HepG2 (cell line): ENCODE measurements at regions not wholly inside any gene's neighbourhood (a gene's known extent, or its start where the extent isn't known, plus 50 kb on each side); places are given as distances from the start of the nearest gene placed in this dataset.

Experiments used
- ATAC-seq: fragments of 200-7000 bp; cut with Tn5 transposase; 3 replicates; pipeline ENCODE4 v1.9.1; 2020; ENCODE audit warnings: mild to moderate bottlenecking, moderate library complexity
- BruUV-seq: library from RNA; stranded (reverse); fragments of 400-500 nt; replicated peaks from 2 replicates; lab custom pipeline; 2021; lab: Mats Ljungman, UMichigan
- CTCF ChIA-PET: fragments of 300-600 bp; formaldehyde crosslinking; extraction: SDS; loops from one replicate; lab custom pipeline; 2021; ENCODE audit warnings: low total read pairs, inconsistent platforms, low intra/inter-chr PET ratio; lab: Yijun Ruan, JAX
- POLR2A ChIA-PET: fragments of 350-600 bp; sonication (Branson Sonifier 250); formaldehyde crosslinking; loops from one replicate; lab custom pipeline; 2020; ENCODE audit warnings: antibody characterized with exemption, inconsistent platforms; lab: Yijun Ruan, JAX
- DNase-seq: peaks from one replicate; pipeline ENCODE4 v3.0.0-alpha.2; 2015; ENCODE audit warnings: low spot score
- FAIRE-seq: peaks from 3 replicates; lab custom pipeline; 2011; peaks lifted over from hg19 to GRCh38; lab: Jason Lieb, UNC
- H2AFZ ChIP-seq: one replicate; pipeline ENCODE4 v1.6.1; 2011; ENCODE audit warnings: low read length, inconsistent platforms
- H3K27ac ChIP-seq: fragments of 300-600 bp; 3 replicates; pipeline ENCODE4 v1.8.0; 2011; ENCODE audit warnings: mixed run types, mild to moderate bottlenecking, mixed read lengths, low read length, inconsistent platforms; ENCODE audit not compliant: insufficient read depth; ENCODE audit errors: extremely low read length
- H3K27me3 ChIP-seq, 2 experiments: fragments of 200-600 bp in 1 of 2; 2 replicates in 1 of 2; 3 replicates in 1 of 2; pipeline versions ENCODE4 v1.6.0 to v1.8.0; 2011; ENCODE audit warnings: low read length in 2 of 2, mild to moderate bottlenecking in 2 of 2, moderate library complexity in 2 of 2, inconsistent platforms in 1 of 2; ENCODE audit not compliant: insufficient read depth in 2 of 2, control insufficient read depth in 1 of 2
- H3K36me3 ChIP-seq, 2 experiments: fragments of 200-600 bp in 1 of 2; replicated peaks in 1 of 2; 2 replicates in 1 of 2; 3 replicates in 1 of 2; pipeline versions ENCODE4 v1.5.1 to v1.8.0; 2011; ENCODE audit warnings: low read length in 2 of 2, inconsistent platforms in 1 of 2; ENCODE audit not compliant: insufficient read depth in 2 of 2, control insufficient read depth in 1 of 2
- H3K4me1 ChIP-seq: 2 replicates; pipeline ENCODE4 v1.5.1; 2012; ENCODE audit warnings: low read length, inconsistent platforms; ENCODE audit not compliant: insufficient read depth
- H3K4me2 ChIP-seq: 2 replicates; pipeline ENCODE4 v1.6.0; 2011; ENCODE audit warnings: low read depth, low read length, inconsistent platforms
- H3K4me3 ChIP-seq, 3 experiments: fragments of 200-600 bp in 1 of 3; sonication (generic), shearing (Covaris generic) in 1 of 3; replicated peaks in 1 of 3; 2 replicates each; pipeline ENCODE4 v1.5.1; 2011 to 2016; ENCODE audit warnings: low read length in 3 of 3, inconsistent platforms in 2 of 3, low read depth in 2 of 3, mild to moderate bottlenecking in 2 of 3, control low read depth in 1 of 3, mixed read lengths in 1 of 3; ENCODE audit not compliant: insufficient read depth in 1 of 3
- H3K79me2 ChIP-seq: one replicate; pipeline ENCODE4 v1.6.1; 2011; ENCODE audit warnings: low read length, inconsistent platforms; ENCODE audit not compliant: insufficient read depth
- H3K9ac ChIP-seq: 2 replicates; pipeline ENCODE4 v1.6.0; 2011; ENCODE audit warnings: mild to moderate bottlenecking, low read depth, low read length, inconsistent platforms; ENCODE audit not compliant: insufficient read depth
- H3K9me3 ChIP-seq: 2 replicates; pipeline ENCODE4 v1.5.1; 2012; ENCODE audit warnings: mild to moderate bottlenecking, low read length
- H4K20me1 ChIP-seq: 2 replicates; pipeline ENCODE4 v1.6.0; 2011; ENCODE audit warnings: inconsistent platforms, mild to moderate bottlenecking, low read length, moderate library complexity; ENCODE audit not compliant: insufficient read depth
- PAX8 ChIP-seq: sonication (generic); formaldehyde crosslinking; IDR thresholded peaks from 2 replicates; pipeline ENCODE4 v1.8.0; 2022; ENCODE audit warnings: mild to moderate bottlenecking, missing genetic modification reagents, borderline replicate concordance
- SNAPC2 ChIP-seq: sonication (generic); formaldehyde crosslinking; IDR thresholded peaks from 2 replicates; pipeline ENCODE4 v1.8.1; 2022; ENCODE audit warnings: mild to moderate bottlenecking, missing genetic modification reagents
- TBX3 ChIP-seq: fragments of 450-650 bp; IDR thresholded peaks from 2 replicates; pipeline ENCODE4 v1.6.1; 2017; ENCODE audit warnings: antibody characterized with exemption, mild to moderate bottlenecking, inconsistent platforms, borderline replicate concordance
- TEAD3 ChIP-seq: optimal IDR thresholded peaks from 2 replicates; pipeline ENCODE3; 2016; ENCODE audit warnings: borderline replicate concordance
- ZBTB49 ChIP-seq: sonication (generic); formaldehyde crosslinking; IDR thresholded peaks from 2 replicates; pipeline ENCODE4 v1.4.0; 2020; ENCODE audit warnings: missing genetic modification reagents, borderline replicate concordance
- ZNF432 ChIP-seq: sonication (generic); formaldehyde crosslinking; IDR thresholded peaks from 2 replicates; pipeline ENCODE4 v1.5.0; 2020; ENCODE audit warnings: missing genetic modification reagents, mild to moderate bottlenecking, borderline replicate concordance
- ZNF749 ChIP-seq: sonication (generic); formaldehyde crosslinking; IDR thresholded peaks from 2 replicates; pipeline ENCODE4 v1.8.0; 2022; ENCODE audit warnings: mild to moderate bottlenecking, missing genetic modification reagents, moderate library complexity, borderline replicate concordance
- WGBS: methylation state at CpG from one replicate; pipeline ENCODE4 v1.1.6; 2017; ENCODE audit warnings: low lambda C conversion rate; 5-methylcytosine and 5-hydroxymethylcytosine counted together
- in situ Hi-C: cut with HindIII; loops from 2 replicates; pipeline ENCODE4 v1.10.0; 2017; ENCODE audit warnings: low pct_unique_long_range_greater_than_20kb; ENCODE audit not compliant: extremely low pct_ligation_motif_present
- intact Hi-C: fragments of 100-400 bp; cut with micrococcal nuclease; formaldehyde crosslinking; loops from one replicate; pipeline ENCODE4 v1.10.0; 2022; ENCODE audit not compliant: unreplicated experiment
- TF ChIP-seq, protein P1 (sequence below): sonication (generic); formaldehyde crosslinking; IDR thresholded peaks from 2 replicates; pipeline ENCODE4 v1.4.0; 2020; ENCODE audit warnings: low read depth, mild to moderate bottlenecking, missing genetic modification reagents
- TF ChIP-seq, protein P2 (sequence below): sonication (generic); formaldehyde crosslinking; IDR thresholded peaks from 2 replicates; pipeline ENCODE4 v1.8.0; 2022; ENCODE audit warnings: missing genetic modification reagents, low read depth, mild to moderate bottlenecking, borderline replicate concordance

DNA sequence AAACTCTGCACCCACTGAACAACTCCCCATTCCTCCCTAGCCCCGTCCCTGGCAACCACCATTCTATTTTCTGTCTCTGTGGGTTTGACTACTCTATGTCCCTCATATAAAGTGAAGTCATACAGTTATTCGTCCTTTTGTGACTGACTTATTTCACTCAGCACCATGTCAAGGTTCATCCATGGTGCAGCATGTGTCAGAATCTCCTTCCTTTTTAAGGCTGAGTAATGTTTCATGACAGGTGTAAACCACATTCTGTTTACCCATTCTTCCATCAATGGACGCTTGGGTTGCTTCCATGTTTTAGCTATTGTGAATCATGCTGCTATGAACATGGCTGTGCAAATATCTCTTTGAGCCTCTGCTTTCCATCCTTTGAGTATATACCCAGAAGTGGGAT, 192.3 kb upstream of the NSMCE3 start (continued):
- TF ChIP-seq TBX3: no peak
- no peak for TF ChIP-seq SNAPC2
- TF ChIP-seq, protein P1, sequence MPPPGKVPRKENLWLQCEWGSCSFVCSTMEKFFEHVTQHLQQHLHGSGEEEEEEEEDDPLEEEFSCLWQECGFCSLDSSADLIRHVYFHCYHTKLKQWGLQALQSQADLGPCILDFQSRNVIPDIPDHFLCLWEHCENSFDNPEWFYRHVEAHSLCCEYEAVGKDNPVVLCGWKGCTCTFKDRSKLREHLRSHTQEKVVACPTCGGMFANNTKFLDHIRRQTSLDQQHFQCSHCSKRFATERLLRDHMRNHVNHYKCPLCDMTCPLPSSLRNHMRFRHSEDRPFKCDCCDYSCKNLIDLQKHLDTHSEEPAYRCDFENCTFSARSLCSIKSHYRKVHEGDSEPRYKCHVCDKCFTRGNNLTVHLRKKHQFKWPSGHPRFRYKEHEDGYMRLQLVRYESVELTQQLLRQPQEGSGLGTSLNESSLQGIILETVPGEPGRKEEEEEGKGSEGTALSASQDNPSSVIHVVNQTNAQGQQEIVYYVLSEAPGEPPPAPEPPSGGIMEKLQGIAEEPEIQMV: no peak
- TF ChIP-seq PAX8 (CRISPR knock-in tag): no peak
- TF ChIP-seq, all 625 proteins: peak for 0

DNA sequence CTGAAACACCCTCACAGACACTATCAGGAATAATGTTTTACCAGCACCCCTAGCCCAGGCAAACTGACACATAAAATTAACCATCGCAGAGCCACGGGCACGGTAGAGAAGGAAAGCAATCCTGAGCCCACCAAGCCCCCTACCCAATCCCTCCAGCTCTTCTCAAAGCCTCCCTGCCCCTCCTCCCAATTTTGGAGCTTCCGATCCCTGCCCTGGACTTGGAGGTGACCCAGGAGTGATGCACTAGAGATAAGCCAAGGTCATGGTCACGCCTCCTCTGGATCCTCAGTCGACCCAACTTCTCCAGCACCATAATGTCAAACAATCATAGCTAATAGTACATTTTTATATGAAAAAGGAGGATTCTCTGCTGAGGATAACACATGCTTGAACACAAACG, 188.7 kb upstream of the NSMCE3 start:
- Histone ChIP-seq H3K4me2 (no peak overlapping the region), H2AFZ (no peak overlapping the region), H3K4me3 (no peak overlapping the region), H3K79me2 (no peaks in the 10 kb centered on the region), H4K20me1 (no peaks in the 10 kb centered on the region), H3K27me3 (peaks cover 0 to 5% of the 10 kb centered on the region in 2 experiments; a peak in 3 of 5 replicates), H3K4me1 (no peaks in the 10 kb centered on the region), H3K27ac (no peak overlapping the region), H3K9me3 (no peaks in the 10 kb centered on the region), H3K9ac (no peak overlapping the region), H3K36me3 (no peaks in the 10 kb centered on the region)
- no peak for TF ChIP-seq TEAD3 (CRISPR knock-in tag)
- BruUV-seq: no TSS peak
- ChIA-PET CTCF (no interaction called here), POLR2A (no interaction called here)
- WGBS: 1% methylated on average over 7 of the region's 7 CpGs
- ATAC-seq (no peak), DNase-seq (no peak), FAIRE-seq (no peak)
- in situ Hi-C loops (no loop called here), intact Hi-C loops (no loop called here)

GRCh38 chr15:29457729-29458128, 188.1 kb upstream of the NSMCE3 start:
- ATAC-seq (no peak), DNase-seq (no peak), FAIRE-seq (no peak)
- Histone ChIP-seq H2AFZ (no peak overlapping the region), H3K79me2 (no peaks in the 10 kb centered on the region), H4K20me1 (no peaks in the 10 kb centered on the region), H3K27ac (no peak overlapping the region), H3K9ac (no peak overlapping the region), H3K9me3 (no peaks in the 10 kb centered on the region), H3K4me2 (no peak overlapping the region), H3K36me3 (no peaks in the 10 kb centered on the region), H3K4me1 (no peaks in the 10 kb centered on the region), H3K27me3 (peaks cover 0 to 11% of the 10 kb centered on the region in 2 experiments; a peak in 3 of 5 replicates), H3K4me3 (no peak overlapping the region)
- 0% methylated on average over 5 of the region's 6 CpGs for WGBS
- intact Hi-C loops (no loop called here), in situ Hi-C loops (no loop called here)
- BruUV-seq: no TSS peak
- ChIA-PET POLR2A (no interaction called here), CTCF (no interaction called here)
- TF ChIP-seq, protein P2, sequence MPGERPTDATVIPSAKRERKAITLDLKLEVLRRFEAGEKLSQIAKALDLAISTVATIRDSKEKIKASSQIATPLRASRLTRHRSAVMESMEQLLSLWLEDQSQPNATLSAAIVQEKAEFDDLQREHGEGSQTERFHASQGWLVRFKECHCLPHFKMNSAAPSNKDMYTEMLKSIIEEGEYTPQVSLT: no peak
- TF ChIP-seq ZNF432 (CRISPR knock-in tag) (no peak), ZBTB49 (no peak), ZNF749 (CRISPR knock-in tag) (no peak)
